NCI-H1417 treated with DMSO at 0.1 percent for 48 hours (cell line): ENCODE measurements at regions not wholly inside any gene's neighbourhood (a gene's known extent, or its start where the extent isn't known, plus 50 kb on each side); places are given as distances from the start of the nearest gene placed in this dataset.
"Not testable (repeated sequence)": the region's sequence is repeated elsewhere in the genome, so short reads cannot be mapped to it uniquely, and the experiment has no call there.

Experiments used
- DNase-seq: peaks from one replicate; lab custom pipeline; 2025; lab: John Stamatoyannopoulos, UW

DNA sequence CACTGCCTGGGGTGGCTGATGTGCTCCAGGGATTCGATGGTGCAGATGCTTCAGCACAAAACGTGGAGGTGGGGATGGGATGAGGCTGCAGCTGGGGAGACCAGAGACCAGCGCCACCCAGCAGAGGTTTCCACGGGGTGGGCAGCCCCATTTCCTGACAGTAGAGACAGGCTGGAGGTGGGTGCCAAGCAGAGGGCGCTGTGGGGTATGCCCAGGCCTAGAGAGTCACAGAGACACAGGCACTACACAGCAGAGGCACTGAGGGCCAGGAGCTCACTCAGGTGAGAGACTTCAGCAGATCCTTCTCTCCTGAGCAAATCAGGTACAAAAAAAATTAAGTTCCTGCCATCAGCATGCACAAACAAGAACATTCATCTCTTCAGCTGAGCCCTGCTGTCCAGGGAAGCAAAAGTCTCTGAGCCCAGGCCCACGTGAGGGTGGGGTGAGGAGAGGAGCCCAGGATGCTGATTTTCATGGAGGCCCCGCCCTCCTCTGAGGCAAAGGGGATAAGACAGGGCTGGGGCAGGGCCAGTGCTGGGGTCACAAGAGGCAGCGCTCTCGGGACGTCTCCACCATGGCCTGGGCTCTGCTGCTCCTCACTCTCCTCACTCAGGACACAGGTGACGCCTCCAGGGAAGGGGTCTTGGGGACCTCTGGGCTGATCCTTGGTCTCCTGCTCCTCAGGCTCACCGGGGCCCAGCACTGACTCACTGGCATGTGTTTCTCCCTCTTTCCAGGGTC is 53.1 kb downstream of the GGTLC2 start:
- no peak for DNase-seq

- DNase-seq, result no peak
Observed at GRCh38 chr22:22698263-22698750, 53.9 kb downstream of the GGTLC2 start.

GRCh38 chr22:22700631-22701030 is 56.2 kb downstream of the GGTLC2 start:
- DNase-seq, result no peak

DNA sequence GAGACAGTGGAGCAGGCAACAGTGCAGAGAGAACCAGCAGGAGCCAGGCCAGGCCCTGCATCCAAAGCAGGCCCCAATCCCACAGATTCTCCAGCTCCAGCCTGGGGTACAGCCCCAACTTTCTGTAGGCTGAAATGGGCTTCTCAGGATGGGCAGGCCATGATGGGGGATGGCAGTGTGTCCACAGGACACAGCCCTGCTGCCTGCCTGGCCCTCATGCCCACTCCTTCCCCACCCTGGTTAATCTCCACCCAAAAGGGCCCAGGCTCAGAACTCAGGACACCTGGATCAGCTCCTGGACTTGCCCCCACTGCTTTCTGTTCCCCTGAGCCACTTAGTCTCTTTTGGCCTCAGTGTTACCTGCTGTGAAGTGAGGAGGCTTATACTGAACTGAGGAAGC is 57.1 kb downstream of the GGTLC2 start:
- DNase-seq, result not testable (repeated sequence)

DNA sequence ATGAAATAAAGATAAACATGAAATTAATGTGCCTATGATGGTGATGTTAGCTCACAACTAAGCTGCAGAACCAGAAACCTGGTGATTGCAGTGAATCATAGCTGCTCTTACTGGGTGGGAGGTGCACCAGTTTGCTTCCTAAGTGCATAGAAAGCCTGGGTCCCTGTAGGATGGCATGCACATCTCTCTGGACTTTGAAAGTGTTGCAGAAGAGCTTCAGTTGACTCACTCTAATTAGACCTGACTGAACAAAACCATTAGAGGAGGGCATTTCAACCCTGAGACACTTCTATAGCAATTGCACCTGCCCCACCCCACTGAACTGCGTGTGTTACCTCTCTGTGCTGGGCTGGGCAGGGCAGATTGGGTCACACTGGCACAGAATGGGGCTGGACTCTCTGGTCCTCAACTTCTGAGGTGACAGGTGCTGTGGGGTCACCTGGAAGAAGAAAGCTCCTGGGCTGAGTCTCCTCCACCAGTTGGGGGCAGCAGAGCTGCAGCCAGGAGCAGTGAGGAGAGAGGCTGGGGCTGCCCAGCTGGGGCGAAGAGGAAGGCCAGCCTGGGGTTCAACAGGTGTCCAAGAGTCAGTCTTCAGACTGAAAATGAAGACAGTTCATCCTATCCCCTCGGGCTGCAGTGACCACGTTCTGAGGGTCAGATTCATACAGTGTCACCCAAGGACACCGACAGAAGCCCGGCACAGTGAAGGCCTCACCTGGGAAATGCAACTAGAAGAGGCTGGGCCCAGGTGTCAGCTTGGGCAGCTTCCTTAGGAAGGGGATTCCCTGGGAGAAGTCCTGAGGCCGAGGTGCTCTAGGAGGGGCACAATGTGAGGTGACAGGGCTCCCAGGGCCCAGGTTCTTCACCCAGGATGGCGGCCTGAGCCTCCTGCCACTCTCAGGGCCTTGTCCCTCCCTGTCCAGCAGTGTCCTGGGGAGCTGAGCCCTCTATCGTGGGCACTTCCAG is 58.1 kb downstream of the GGTLC2 start:
- DNase-seq, result no peak

DNA sequence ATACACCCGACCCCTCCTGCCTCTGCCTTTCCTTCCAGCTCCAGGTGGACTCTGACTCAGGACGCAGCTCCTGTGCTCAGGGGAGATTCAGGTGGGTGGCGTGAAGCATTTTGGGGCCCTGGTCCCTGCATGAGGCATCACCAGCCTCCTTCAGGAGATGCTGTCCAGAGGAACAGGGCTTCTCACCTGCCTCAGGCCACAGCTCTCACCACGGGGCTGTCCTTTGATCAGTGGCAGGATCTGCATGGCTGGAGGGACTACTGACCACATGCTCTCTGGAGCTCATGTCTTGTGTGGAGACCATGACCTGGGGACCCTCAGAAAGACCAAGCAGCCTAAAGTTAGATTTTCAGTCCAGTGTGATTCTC is 58.8 kb downstream of the GGTLC2 start:
- no peak for DNase-seq

DNA sequence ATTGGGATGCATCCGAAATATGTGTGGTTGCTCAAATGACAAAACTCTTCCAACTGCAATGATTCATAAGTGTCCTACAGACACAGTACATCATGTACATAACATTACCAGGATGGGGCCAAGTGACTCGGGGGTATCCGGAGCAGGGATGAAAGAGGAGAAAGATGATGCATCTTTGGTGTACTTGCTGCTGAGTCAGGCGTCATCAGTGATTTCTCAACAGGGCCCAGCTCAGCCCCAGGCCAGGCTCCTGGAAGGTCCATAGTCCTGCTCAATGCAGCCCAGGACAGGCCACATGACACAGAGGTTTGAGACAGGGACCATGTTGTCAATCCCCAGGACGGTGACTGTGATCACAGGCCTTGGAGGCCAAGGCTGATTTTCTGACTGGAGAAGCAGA is 59.3 kb downstream of the GGTLC2 start:
- DNase-seq, result no peak

DNA sequence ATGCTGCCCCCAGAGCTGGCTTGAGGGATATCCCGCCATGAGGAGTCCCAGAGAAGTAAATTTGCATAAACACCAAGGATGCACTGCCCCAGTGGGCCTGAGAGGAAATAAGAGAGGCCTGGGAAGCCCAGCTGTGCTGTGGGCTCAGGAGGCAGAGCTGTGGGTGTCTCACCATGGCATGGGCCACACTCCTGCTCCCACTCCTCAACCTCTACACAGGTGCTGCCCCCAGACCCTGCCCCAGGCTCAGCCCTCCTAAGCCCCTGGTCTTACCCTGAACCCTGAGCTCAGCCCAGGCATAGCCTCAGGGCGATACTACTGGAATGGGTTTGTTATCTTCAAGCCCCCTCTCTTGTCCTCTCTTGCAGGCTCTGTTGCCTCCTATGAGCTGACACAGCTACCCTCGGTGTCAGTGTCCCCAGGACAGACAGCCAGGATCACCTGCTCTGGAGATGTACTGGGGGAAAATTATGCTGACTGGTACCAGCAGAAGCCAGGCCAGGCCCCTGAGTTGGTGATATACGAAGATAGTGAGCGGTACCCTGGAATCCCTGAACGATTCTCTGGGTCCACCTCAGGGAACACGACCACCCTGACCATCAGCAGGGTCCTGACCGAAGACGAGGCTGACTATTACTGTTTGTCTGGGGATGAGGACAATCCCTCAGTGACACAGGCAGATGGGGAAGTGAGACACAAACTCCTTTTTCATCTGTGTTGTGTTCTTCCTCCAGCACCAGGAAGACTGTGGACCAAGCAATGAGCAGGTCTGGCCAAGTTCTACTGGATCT is 59.9 kb downstream of the GGTLC2 start:
- no peak for DNase-seq

DNA sequence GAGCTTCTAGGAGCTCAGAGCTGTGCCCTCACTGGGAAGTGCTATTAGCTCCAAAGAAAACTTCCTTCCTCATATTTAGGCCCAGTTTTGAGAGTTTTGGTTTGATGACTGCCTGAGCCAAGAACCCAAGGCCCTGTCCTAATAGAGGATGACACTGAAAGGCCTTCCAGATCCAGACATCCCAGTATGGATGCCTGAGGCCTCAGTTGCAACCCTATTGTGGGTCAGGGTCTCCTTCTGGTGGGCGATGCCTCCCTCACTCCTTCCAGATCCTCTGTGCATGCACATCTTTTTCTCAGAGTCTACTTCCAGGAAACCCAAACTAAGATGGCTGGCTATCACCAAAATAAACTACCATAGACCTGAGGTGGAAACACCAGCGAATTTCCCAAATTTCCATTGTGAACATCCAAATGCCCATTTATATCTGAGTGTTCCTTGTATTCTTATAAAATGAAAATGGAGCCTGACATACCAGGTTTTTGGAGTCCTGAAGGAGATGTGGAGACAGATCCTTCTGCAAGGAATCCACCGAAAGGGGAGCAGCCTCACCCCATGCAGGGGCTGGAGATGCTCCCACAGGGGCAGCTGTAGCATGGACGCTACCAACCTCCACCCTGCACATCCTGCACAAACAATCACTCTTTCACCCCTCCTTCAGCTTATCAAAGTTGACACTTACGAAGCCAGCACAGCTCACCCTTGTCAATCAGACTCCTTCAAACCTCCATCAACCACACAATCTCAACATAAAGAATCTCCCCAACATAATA is 61.1 kb downstream of the GGTLC2 start:
- no peak for DNase-seq

- no peak for DNase-seq
Observed at GRCh38 chr22:22706253-22706915, 62.0 kb downstream of the GGTLC2 start.

GRCh38 chr22:22709719-22710445 is 65.5 kb downstream of the GGTLC2 start:
- DNase-seq, result no peak

DNA sequence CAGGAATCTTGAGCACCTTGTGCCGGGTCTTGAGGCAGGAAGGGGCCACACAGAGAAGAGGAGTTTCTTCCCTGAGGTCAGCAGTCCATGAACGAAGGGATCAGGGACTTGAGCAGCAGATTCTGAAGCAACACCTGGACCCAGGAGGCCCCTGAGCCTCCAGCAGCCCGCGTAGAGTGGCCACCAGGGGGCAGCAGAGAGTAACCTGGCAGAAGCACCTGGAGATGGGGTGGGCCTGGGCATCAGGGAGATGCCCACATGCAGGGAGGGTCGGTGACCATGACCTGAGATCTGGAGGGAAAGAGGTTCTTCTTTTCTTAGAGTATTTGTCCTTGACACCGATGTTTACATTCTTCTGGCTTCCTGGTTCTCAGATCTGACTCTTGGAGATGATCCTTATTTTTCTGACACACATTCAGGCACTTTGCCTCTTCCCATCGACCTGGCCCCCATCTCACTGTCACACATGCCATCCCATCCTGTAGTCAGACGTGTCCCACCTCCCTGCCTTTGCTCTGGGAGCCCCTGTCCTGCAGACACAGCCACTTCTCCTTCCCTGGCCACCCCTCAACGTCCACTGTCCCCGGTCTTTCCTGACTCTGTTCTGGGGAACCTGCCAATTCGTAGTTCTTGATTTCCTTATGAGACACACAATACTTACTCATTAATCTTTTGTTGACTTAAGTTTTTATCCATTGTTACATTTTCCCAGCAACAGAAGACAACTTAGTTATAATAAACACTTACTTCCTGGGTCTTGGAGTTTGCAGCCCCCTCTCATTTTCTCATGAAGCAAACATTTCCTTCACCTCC is 66.5 kb downstream of the GGTLC2 start:
- no peak for DNase-seq

GRCh38 chr22:22711532-22711913 is 67.1 kb downstream of the GGTLC2 start:
- no peak for DNase-seq

- no peak for DNase-seq
Observed at GRCh38 chr22:22712092-22712658, 67.8 kb downstream of the GGTLC2 start.

DNA sequence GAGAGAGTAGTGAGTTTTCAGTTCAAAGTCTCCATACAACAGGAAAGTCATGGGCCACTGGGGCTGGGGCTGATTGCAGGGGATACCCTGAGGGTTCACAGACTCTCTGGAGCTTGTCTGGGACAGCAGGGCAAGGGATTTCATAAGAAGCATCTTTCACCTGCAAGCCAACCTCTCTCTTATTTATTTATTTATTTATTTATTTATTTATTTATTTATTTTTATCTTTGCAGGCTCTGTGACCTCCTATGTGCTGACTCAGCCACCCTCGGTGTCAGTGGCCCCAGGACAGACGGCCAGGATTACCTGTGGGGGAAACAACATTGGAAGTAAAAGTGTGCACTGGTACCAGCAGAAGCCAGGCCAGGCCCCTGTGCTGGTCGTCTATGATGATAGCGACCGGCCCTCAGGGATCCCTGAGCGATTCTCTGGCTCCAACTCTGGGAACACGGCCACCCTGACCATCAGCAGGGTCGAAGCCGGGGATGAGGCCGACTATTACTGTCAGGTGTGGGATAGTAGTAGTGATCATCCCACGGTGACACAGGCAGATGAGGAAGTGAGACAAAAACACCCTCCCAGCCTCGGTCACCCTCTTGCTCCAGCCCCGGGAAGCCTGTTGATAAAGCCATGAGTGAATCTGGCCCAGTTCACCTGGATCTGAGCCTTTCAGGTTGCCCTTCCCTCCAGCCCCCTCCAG is 68.4 kb downstream of the GGTLC2 start:
- DNase-seq, result no peak

- DNase-seq, result no peak
Observed at GRCh38 chr22:22713416-22713815, 69.0 kb downstream of the GGTLC2 start.

GRCh38 chr22:22714600-22715335 is 70.4 kb downstream of the GGTLC2 start:
- DNase-seq, result no peak
